Astrocyte of the spinal cord (primary cell): ENCODE measurements at regions not wholly inside any gene's neighbourhood (a gene's known extent, or its start where the extent isn't known, plus 50 kb on each side); places are given as distances from the start of the nearest gene placed in this dataset.

Source experiments
- DNase-seq: peaks from one replicate; pipeline ENCODE4 v3.0.0; 2011; ENCODE audit warnings: low read depth, low spot score
- H3K4me3 ChIP-seq: 2 replicates; pipeline ENCODE4 v1.5.1; 2011; ENCODE audit warnings: low read depth, mild to moderate bottlenecking, low read length, moderate library complexity
- in situ Hi-C: cut with HindIII; loops from 2 replicates; pipeline ENCODE4 v1.10.0; 2017; ENCODE audit warnings: low sequenced_read_pairs
- TF ChIP-seq, protein P1 (sequence below): IDR thresholded peaks from 2 replicates; pipeline ENCODE4 v1.5.1; 2012; ENCODE audit warnings: low read depth, mild to moderate bottlenecking, low read length, inconsistent platforms

- DNase-seq = no peak
- in situ Hi-C loops = no loop called here
- TF ChIP-seq, protein P1, sequence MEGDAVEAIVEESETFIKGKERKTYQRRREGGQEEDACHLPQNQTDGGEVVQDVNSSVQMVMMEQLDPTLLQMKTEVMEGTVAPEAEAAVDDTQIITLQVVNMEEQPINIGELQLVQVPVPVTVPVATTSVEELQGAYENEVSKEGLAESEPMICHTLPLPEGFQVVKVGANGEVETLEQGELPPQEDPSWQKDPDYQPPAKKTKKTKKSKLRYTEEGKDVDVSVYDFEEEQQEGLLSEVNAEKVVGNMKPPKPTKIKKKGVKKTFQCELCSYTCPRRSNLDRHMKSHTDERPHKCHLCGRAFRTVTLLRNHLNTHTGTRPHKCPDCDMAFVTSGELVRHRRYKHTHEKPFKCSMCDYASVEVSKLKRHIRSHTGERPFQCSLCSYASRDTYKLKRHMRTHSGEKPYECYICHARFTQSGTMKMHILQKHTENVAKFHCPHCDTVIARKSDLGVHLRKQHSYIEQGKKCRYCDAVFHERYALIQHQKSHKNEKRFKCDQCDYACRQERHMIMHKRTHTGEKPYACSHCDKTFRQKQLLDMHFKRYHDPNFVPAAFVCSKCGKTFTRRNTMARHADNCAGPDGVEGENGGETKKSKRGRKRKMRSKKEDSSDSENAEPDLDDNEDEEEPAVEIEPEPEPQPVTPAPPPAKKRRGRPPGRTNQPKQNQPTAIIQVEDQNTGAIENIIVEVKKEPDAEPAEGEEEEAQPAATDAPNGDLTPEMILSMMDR = no peak
- H3K4me3 ChIP-seq = no peak overlapping the region
Observed at GRCh38 chr17:71914812-71915211, 206.0 kb upstream of the SOX9 start.

GRCh38 chr17:71917715-71918114, 203.1 kb upstream of the SOX9 start:
- TF ChIP-seq, protein P1 = no peak
- in situ Hi-C loops = no loop called here
- no peak for DNase-seq
- H3K4me3 ChIP-seq = no peak overlapping the region

- no peak overlapping the region for H3K4me3 ChIP-seq
- no peak for DNase-seq
- TF ChIP-seq, protein P1 = no peak
- in situ Hi-C loops = no loop called here
Observed at GRCh38 chr17:71919186-71919585, 201.6 kb upstream of the SOX9 start.

DNA sequence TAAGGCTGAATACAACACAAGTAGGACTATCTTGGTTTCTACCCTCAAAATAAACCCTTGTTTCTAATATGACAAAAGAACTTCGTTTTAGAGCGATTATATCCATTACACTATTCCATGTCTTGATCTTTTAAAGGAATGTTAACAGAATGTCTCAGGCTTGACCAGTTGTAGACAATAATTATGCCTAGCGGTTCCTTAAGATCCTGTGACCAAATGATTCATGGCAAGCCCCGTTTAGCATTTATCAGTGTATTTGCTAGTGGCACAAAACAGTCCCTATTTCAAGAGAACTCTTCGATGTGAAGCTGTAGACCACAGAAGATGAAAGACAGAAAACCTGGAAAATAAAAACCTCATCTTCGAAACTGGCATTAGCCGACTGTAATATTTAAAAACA, 200.9 kb upstream of the SOX9 start:
- TF ChIP-seq, protein P1 = no peak
- no peak for DNase-seq
- H3K4me3 ChIP-seq = no peak overlapping the region
- in situ Hi-C loops = no loop called here

DNA sequence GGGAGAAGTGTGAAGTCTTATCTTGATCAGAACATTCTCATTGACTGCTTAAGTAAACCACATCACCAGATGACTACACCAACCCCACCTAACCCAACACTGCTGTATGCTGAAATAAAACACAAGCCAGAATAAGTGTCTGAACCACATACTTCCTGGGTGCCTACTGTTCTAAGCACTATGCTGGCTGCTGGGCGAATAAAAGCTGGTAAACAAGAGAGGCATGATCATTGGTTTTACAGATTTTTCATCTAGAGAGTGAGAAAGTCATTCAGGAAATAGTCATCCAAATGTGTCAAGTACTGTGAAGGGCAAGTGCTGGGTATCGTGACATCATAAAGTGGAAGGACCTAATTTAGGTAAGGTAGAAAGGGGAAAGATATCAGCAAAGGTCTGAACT, 199.0 kb upstream of the SOX9 start:
- in situ Hi-C loops = no loop called here
- TF ChIP-seq, protein P1 = no peak
- no peak overlapping the region for H3K4me3 ChIP-seq
- peak; percentile 49 for DNase-seq

- in situ Hi-C loops = no loop called here
- DNase-seq = peak; percentile 90
- TF ChIP-seq, protein P1 = no peak
- H3K4me3 ChIP-seq = no peak overlapping the region
Observed at GRCh38 chr17:71922439-71922838, 198.4 kb upstream of the SOX9 start.

DNA sequence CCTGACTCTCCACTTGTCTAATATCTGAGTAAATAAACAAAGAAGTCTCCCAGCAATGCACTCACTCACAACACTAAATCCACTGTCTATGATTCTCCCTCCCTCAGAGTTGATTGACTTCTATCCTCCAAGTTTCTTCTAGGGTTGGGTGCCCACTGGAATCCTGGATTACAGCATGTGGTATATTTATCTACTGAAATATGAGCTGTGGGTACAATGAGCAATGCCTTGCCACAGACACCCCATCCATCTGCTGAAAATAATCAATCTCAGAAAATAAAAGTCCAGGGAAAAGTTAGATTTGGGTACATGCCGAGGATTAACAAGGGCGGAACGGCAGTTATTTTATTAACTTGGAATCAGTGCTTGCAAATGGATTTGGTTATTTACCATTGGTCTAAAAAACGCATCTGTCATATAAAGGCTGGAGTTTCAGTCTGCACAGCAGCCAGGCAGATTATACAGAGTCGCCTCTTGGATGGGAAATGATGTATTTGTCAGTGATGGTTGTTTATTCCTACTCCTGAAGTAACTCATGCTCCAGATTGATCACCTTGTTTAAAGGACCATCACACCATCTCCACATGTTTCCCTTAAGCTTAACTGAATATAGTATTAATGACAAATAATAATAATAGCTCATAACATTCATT, 193.9 kb upstream of the SOX9 start:
- no peak overlapping the region for H3K4me3 ChIP-seq
- in situ Hi-C loops = no loop called here
- TF ChIP-seq, protein P1 = no peak
- no peak for DNase-seq
